ENCODE measurements at regions not wholly inside any gene's neighbourhood (a gene's known extent, or its start where the extent isn't known, plus 50 kb on each side); places are given as distances from the start of the nearest gene placed in this dataset.

DNA sequence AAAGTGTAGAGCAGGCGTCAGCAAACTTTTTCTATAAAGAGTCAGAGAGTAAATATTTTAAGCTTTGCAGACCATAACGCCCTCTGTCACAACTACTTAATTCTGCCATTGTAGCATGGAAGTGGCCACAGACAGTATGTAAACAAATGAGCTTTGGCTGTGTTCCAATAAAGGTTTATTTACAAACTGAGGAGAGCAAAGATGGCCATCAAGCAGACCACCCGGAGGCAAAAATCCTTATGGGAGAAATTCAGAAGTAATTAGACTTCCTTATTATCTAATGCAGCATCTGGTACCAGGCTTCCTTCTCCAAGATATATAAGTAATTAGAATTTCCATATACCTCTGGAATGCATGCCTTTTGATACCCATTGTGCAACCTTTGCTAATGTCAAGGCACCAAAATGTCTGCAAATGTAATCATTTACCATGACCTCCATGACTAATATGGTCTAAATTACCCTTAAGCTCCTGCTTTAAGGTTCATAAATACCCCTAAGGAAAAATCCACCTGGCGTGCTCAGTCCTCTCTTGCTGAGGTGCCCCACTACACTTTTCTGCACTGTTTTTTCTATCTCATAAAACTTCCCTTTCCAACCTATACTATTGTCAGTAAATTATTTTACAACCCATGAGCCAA lies 377.8 kb downstream of the MATN1 start:
- no peak for DNase-seq

GRCh38 chr1:30343562-30343961 lies 379.8 kb downstream of the MATN1 start:
- DNase-seq, result no peak

GRCh38 chr1:30342535-30343141 lies 380.7 kb downstream of the MATN1 start:
- DNase-seq, result no peak

DNA sequence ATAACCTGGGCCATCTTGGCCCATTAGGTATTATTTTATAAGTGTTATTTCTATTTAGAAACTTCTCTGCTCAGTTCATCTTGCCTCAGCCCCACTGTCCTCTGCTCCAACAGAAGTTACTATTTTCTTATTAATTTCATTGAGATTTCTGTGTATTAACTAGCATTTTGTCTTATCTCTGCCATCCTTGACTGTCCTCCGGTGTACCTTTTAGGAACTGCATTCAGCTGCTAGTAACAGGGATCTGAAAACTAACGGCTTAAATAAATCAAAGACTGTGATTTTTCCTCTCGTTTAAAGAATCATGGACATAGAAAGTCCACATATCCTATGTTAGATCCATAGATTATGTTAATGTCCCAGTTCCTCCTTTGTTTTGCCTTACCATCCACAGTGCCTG lies 382.5 kb downstream of the MATN1 start:
- no peak for DNase-seq

- no peak for DNase-seq
Measured at GRCh38 chr1:30339866-30340265, 383.5 kb downstream of the MATN1 start.

- DNase-seq, result no peak
Measured at GRCh38 chr1:30338765-30339164, 384.6 kb downstream of the MATN1 start.

DNA sequence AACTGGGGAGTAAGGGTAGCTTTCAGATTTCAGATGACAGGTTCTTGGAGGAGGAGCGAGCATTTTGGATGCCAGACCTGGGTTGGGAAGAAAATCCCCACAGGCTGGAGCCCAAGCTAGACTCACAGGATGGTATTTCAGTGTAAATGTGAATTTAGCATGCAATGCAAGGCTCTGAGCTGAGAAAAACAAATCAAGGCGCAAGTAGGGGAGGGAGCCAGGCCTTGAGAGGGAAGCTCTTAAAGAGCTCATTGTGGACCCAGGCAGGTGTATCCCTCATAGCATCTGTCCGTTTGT lies 386.1 kb downstream of the MATN1 start:
- DNase-seq, result no peak

GRCh38 chr1:30336550-30337323 lies 386.6 kb downstream of the MATN1 start:
- no peak for DNase-seq

- DNase-seq, result no peak
Measured at GRCh38 chr1:30335997-30336390, 387.4 kb downstream of the MATN1 start.

DNA sequence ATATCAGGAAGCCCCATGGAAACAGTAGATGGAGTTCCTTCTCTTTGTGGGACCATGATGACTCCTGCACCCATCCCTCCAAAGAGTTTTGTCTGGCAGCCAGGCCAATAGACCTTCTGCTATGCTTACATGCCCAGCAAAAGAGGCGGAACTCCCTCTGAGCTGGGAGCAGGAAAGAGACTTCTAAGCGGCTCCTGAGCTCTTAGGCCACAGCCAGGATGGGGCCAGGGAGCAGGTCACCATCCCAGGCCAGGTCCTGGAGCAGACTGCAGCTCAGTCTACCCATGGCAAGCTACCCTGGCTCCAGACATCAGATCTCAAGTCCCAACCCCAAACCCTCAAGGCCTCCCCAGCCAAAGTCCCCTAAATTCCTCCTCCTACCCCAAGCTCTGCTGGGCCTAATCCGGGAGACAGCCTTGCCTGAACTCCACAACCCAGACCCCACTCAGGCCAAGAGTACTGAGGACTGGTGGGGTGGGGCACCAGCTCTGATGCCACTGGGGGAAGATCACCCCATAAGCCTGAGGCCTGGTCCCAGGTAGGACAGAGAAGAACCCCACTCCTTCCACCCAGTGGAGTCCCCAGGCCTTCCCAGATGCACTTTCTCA lies 387.9 kb downstream of the MATN1 start:
- no peak for DNase-seq

- no peak for DNase-seq
Measured at GRCh38 chr1:30334767-30335166, 388.6 kb downstream of the MATN1 start.

GRCh38 chr1:30332116-30333094 lies 391.0 kb downstream of the MATN1 start:
- DNase-seq, result no peak

- no peak for DNase-seq
Measured at GRCh38 chr1:30331415-30332065, 391.8 kb downstream of the MATN1 start.

- DNase-seq, result no peak
Measured at GRCh38 chr1:30330644-30331043, 392.7 kb downstream of the MATN1 start.

GRCh38 chr1:30329802-30330557 lies 393.4 kb downstream of the MATN1 start:
- no peak for DNase-seq

- DNase-seq, result no peak
Measured at GRCh38 chr1:30329263-30329753, 394.1 kb downstream of the MATN1 start.

- DNase-seq, result no peak
Measured at GRCh38 chr1:30328401-30329262, 394.8 kb downstream of the MATN1 start.

- DNase-seq, result no peak
Measured at GRCh38 chr1:30328100-30328370, 395.4 kb downstream of the MATN1 start.

DNA sequence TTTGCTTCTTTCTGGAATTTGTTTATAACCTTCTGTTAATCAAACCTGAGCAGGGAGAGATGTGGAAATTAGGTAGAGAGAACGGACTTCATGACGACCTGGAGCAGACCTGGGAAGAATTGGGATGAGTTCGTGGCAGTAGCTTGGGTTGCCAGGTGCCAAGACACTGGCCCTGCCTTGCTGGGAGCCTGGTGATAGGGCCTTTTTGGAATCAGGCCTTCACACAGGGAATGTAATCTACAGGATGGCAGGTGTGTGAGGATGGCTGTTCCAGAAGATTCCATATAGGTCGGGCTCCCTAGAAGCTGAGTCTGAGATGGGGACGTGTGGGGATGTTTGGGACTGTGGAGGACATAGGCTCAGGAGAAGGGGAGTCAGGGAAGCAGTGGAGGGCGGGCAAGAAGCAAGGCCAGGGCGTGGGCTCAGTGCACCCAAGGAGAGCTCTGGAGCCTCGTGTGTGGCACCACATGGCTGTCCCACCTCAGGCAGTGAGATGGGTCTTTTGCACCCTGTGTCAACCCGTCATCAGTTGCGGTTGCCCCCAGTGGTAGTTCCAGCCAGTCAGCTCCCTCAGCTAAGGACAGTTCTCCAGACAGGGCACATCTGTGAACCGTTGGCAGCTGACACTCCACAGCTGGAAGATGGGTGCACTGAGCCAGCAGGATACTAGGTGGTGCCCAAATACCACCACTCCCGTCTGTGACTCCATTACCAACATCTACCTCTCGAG lies 395.9 kb downstream of the MATN1 start:
- no peak for DNase-seq

DNA sequence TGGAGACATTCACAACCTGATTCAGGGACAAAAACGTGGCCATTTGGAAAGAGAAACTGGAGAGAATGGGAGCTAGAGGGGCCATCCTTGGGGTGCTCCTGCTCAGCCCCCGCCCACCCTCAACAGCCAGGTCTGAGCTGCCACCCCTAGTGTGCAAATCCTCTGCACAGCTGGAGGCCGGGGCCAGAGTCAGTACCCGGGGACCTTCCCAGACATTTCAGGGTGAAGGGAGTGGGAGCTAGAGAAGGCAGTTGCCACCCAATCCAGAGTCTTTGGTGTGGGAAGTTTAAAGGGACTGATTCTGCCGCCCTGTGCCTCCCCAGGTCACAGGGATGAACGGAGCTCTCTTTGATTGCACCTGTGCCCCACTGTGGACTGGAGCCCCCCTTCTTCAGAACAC lies 397.4 kb downstream of the MATN1 start:
- DNase-seq, result no peak

Data from activated T-cell treated with anti-CD3 and anti-CD28 coated beads, Interleukin-2, amount 50 U/mL, for 1 hour (primary cell).